G401.6 (cell line): ENCODE measurements at regions not wholly inside any gene's neighbourhood (a gene's known extent, or its start where the extent isn't known, plus 50 kb on each side); places are given as distances from the start of the nearest gene placed in this dataset.

Experiments used
- FAIRE-seq: peaks from 2 replicates; lab custom pipeline; 2012; peaks lifted over from hg19 to GRCh38; lab: Jason Lieb, UNC

DNA sequence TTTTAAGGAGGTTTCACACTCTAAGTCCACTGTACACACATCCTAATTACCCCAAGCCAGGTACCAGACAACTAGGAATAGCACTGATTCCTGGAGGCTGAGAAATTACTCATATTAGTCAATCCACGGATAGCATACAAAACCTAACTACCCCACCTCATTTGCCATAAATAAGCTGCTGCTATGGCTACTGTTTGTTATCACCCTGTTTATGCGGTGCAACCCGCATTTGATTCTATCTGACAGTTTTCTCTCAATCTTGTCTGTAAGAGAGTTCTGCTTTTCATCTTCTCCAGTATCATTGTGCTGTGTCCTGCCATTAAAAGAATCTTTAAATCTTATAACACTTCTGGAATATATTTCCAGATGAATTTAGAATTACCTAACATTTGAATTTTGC lies 1496.5 kb downstream of the PLA2G4A start:
- no peak for FAIRE-seq

DNA sequence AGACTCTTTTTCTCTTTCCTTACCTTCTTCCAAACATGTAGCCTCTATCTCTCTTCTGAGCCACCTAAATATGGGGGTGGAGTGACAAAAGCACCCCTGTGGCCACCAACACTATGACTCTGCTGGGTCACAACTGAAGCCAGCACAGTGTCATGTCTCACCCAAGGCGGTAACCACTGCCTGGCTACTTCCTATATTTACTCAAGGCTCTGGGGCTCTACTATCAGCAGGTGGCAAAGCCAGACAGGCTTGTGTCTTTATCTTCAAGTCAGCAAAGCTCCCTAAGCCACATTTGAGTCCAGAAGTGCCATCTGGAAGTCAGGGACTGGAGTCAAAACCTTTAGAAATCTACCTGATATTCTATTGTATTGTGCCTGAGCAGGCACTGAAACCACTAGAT lies 1515.2 kb downstream of the PLA2G4A start:
- FAIRE-seq: no peak

DNA sequence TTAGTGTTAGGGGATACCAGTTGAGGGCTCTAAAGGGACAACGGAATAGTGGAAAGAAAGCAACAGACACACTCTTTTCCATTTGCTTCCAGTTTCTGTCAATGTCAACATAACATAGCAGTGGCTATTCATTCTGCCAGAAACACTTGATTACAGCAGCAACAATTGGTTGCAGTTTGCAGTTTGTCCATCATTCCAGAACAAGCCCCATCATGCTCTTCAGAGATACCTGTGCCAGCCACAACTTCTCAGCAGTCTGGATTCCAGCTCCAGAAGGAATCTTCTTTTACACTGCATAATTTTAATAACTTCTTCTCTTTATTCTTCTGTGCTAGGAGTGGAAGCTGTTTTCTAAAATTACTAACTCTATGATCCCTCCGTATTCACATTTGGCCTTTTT lies 1521.4 kb downstream of the PLA2G4A start:
- FAIRE-seq: no peak

DNA sequence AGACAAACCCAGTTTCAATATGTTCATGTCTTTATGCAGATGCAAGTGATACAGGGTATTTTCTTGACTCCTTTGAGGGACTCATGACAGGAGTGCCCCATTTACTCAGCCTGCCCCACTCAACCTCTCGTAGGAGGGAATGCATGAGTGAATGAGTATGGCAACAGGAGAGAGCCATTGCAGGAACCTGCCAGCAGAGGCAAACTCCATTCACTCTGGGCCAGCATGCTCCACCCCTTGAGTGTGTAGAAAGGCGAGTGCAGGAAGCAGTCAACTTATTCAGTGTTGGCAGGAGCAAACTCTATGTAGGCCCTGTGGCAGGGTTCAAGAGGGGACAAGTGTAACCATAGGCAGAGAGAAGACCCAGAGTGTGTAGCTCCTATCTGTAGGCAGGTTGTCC lies 1526.3 kb downstream of the PLA2G4A start:
- FAIRE-seq: no peak

DNA sequence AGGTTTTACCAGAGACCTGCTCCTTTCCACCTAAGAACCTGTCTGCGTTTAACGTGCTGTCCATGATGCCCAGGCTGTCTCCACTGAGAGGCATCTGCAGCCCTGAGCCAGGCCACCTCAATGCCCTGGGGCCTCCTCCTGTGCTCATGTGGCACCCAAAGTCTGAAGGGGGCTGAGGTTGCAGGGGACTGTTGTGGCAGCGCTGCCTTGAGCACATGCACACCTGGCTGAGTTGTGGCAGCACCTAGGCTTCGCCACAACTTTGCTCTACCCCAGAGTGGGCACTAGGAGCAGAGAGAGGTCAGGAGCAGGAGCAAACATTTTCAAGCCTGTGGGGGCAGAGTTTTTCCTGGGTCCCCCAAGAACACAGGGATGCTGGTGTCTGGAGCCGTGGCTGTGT lies 1527.1 kb downstream of the PLA2G4A start:
- FAIRE-seq: no peak

DNA sequence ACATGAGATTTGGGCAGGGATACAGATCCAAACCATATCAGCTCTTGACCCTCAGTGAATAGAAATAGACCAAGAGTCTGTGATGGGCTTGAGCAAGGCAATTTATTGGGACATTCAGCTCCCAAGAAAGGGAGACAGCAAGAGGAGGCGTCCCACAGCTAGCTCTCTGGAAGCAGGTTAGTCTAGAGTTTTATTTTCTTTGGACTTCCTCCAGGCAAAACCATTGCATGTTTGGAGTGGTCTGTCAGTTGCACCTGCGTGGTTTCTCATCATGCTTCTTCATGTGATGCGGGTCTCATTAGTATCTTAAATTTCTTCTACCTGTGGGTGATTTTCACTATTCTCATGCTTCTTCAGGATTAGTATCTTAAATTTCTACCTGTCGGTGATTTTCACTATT lies 1530.6 kb downstream of the PLA2G4A start:
- no peak for FAIRE-seq

DNA sequence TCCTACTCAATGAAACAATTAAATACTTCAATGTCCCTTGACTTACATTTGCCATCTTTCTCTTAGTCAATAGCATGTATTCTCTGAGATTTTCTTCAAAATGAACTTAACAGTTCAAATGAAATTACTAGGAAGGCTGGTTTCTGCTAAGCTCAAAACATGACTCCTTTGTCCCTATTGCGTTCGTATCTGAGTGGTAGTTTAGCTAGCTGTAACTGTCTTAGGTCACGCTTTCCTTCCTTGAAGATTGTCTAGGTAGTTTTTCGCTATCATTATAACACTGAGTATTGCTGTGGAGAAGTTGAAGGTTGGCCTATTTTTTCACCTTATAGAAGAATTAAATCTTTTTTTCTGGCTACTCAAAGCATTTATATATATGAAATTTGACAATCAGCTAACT lies 1535.2 kb downstream of the PLA2G4A start:
- FAIRE-seq: no peak

DNA sequence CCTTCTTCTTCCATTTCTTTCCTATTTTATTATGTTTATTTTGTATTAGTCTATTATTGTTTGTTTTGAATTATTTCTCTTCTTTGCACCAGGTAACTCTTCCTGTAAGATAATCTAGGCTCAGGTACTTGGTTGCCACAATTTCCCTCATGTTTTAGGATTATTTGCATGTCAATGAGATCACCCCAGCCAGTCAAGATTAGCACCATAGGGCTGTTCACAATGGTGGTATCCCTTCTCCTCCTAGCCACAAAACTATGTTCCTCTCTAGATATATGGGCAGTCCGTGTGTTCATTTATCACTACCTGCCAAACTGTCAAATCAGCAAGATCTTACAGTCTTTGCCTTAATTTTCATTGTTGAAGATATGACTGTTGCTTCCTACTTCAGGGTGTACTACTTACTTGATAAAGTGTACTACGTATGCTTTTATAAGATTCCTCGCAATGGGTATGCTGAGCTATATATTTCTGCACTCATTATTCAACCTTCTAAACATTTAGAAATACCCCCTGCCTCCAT lies 1536.2 kb downstream of the PLA2G4A start:
- no peak for FAIRE-seq

DNA sequence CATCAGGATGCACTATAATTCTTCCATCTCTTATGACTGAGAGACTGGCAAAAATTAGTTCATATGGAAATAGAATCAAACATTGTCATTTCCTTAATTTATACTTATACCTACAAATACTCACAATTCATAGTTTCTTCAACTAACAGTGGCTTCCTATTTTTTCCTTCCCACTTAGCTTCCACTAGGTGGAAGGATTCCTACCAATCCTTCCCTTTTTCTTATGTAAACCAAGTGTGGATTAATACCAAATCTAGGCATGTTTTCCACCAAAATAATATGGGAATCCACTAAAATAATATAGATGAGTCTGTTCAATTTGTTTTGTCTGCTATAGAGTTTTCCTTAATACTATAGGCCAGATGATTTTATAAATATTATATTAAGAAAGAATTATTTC lies 1537.1 kb downstream of the PLA2G4A start:
- no peak for FAIRE-seq

DNA sequence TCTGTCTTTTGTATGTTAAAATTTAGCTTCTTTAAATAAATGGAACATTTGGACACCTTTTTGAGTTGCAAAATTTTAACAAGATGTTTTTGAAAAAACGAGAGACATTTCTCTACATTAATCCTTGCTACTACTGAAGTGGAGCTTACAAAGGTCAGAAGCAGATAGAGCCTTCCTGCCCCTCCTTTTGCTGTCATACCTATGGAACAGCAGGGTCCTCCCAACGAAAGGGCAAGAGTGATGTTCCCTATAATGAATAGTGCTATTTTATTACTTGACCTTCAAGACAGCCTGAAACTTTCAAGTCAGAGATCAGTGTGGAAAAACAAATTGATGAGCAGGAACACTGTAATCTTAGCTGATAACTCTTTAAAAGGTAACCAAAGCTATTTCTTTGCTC lies 1538.9 kb downstream of the PLA2G4A start:
- no peak for FAIRE-seq

DNA sequence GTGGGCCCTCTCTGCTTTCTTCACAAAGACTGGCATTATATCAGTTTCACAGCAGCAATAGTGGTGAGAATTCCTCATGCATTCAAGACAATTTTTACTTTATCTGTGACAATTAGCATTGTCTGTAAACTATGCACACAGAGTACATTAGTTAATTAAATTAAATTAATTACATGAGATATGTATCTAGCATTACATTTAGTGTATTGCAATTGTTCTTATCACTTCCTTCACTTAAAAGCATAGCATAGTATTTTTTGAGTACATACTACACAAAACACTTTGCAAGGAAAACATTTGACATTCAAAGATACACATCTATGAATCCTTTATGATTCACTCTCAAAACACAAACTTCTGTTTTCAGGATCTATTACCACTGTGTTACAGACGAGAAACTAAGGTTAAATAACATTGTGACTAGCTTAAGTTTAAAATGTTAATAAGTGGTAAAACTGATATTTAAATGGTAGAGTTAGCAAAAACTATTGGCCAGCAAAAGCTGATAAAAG lies 1542.6 kb downstream of the PLA2G4A start:
- no peak for FAIRE-seq

DNA sequence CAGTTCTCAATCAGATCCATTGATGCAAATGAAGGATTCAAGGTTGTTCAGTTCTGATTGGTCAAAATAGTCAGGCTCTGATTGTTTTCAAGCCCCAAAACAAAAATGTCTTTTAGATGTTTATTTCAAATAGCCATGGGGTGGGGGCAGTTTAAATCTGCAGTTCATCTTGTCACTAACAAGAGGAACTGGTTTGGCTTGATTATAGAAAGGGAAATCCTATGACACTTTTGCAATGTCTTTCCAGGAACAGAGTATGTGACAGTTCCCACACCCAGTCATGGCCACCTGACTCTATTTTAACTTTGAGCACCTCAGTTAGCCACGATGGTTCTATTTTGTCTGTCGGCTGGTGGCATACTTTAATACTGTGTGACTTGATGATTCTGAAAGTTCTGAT lies 1544.1 kb downstream of the PLA2G4A start:
- no peak for FAIRE-seq

DNA sequence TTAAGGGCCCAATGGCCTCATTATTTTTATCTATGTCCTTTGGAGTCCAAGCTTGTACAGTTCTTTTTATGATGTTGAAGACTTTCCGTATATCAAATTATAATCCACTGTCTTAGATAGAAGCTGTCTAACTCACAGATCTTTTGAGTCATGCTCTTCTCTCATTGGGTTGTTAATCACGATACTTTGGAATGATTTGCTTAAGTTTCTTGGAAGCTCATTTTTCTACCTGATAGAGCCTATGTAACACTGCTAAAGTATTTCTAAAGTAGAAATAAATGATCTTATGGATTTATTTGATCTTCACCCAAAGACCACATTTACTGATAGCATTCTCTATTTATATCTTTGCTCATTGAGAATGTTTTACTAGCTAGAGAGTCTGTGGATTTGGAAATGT lies 1554.1 kb downstream of the PLA2G4A start:
- no peak for FAIRE-seq

DNA sequence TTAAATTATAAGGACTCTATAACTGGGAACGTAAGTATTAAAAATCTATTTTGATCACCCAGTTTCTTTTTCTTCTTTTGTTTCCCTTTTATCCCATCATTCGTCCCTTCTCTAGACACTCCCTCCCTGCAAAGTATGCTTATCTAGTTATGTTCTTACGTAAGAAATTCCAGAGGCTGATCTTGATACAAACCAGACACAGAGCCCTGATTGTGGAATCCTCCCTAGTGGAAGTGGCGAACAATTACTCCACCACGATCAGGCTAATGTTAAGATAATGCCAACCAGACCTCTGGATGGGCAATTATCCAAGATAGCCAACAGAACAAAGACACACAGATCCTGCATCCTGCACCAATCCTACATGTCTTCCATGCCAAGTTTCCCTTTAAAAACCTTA lies 1557.4 kb downstream of the PLA2G4A start:
- FAIRE-seq: no peak

DNA sequence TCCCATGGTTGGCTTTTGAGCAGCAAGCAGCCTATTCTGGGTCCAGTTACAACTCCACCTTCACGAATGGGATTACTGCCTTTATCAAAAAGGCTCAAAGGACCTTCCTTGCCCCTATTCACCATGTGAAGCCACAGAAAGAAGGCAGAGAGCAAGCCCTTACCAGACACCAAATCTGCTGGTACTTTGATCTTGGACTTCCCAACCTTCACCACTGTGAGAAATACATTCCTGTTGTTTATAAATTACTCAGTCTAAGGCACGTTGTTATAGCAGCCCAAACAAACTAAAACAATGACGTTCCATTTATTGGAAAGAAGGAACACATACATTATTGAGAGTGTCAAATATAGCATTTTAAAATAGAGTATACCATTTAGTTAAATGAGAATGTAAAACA lies 1557.9 kb downstream of the PLA2G4A start:
- no peak for FAIRE-seq

DNA sequence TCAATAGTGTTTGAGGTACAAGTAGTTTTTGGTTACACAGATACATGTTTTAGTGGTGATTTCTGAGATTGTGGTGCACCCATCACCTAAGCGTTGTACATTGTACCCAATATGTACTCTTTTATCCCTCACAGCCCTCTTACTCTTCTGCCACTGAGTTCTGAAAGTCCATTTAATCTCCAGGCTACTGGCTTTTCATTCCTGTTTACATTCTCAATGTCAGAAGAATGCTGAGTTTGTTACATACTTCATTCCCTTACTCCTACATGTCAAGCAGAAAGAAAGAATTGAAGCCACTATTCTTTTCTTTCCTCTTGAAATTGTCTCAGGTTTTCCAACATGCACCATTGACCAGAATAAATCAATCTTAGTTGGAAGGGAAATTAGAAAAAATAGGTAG lies 1565.9 kb downstream of the PLA2G4A start:
- FAIRE-seq: no peak

DNA sequence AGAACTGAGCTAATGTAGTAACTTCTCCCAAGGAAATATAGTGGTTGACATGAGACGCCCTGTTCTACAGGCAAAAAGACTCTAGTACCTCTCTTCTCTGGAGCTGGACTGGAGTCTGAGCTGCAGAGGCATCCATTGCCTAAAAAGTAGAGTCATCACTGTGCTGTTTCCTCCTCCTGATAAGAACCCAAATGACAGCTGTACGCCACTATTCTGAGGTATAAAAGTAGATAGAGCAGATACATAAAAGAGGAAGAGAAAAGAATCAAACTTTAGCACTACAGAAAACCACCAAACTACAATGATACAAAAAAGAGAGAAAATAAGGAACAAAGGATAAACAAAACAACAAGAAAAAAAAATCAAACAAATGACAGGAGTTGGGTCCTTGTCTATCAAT lies 1568.8 kb downstream of the PLA2G4A start:
- FAIRE-seq: no peak

DNA sequence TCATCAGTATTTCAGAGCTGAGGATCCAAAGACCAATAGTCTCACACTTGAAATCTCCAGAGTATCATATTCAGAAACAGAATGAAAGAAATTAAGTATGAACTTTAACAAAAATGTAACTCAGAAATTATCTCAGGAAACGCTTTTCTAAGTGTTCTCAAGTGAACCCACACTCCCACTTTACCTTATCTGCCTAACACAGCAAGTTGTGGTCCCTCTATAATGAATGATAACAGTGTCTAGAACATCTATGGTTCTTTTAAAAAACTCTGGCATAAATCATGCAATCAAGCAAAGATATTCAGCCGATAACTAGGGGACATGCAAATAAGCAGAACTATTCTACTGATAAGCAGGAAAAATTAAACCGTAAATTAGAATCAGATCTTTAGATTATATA lies 1574.2 kb downstream of the PLA2G4A start:
- FAIRE-seq: no peak

DNA sequence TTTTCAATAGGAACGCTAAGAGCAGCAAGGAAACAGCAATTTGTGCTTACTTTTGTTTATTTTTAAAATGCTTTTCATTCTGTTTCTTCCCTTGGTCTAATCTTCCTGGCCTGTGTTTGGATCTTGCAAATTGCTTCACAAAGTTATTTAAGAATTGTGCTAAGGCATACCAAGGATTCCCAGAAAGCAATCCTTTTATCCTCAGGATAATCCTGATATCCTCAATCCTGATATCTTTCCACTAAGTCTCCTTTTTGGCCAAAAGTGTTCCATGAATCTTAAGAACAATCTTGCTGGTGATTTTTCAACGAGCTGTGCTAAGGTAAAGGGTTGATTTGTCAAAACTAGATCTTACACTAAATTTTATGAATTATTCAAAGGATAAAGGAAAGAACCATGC lies 1577.9 kb downstream of the PLA2G4A start:
- no peak for FAIRE-seq

DNA sequence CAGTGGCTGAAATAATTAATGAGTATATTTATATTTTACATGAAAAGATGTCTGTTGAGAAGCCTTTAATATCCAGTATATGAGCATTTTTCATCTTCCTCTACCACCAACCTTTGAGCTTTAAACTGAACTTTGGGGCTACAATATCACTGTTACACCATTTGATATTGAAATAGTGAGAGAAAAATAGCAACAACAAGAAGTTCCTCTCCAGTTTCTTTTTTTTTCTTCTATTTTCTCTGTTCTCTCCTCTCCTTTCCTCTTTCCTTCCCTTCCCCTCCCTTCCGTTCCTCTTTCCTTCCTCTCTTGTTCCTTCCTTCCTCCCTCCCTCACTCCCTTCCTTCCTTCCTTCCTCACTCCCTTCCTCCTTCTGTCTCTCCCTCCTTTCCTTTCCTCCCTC lies 1591.4 kb downstream of the PLA2G4A start:
- FAIRE-seq: no peak

DNA sequence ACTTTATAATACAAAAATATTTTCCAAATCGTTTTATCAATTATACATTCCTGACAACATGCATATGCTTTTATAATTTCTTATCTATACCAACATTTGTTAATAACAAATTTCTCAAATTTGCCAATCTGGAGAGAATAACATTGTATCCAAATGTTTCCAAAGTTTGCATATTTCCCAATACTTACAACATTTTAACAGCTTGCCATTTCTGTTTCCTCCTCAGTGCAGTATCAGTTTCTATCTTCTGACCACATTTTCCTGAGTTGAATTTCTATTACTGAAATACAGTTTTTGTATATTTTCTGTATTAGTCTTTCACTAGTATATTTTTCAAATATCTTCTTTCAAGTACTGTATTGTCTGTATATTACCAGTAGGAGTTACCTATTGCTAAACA lies 1594.3 kb downstream of the PLA2G4A start:
- no peak for FAIRE-seq

DNA sequence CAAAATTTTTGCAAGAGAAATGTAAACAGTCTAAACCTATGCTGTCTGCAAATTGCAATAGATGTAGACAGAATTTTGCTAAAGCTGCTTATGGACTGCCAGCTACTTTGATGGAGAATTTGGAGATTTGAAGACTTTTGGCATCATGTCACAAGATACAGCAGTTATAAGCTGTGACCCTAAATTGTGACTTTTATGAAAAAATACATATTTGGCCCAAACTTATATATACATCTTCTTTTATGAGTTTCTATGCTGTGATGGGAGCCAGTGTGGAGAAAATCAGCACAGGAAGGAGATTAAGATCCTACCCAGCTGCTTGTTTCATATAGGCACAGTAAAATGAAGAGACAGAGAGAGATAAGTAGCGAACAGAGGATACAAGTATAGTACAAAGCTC lies 1595.4 kb downstream of the PLA2G4A start:
- FAIRE-seq: no peak

DNA sequence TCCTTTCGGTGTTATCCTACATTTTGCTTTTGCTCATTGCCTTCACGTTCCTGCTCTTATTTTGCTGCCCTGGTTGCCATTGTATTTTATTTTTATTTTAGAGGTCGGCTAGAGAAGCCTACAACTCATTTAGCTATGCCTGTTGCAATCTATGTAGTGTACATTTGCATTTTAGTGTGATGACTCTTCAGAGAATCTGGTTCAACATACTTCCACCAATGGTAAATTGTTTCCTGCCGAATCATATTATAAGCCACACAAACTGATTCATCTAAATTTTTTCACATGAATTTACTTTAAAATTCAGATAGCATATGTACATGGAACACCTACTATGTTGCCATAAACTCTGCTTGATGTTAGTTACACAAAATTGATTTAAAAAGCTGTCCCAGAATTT lies 1596.9 kb downstream of the PLA2G4A start:
- FAIRE-seq: no peak

DNA sequence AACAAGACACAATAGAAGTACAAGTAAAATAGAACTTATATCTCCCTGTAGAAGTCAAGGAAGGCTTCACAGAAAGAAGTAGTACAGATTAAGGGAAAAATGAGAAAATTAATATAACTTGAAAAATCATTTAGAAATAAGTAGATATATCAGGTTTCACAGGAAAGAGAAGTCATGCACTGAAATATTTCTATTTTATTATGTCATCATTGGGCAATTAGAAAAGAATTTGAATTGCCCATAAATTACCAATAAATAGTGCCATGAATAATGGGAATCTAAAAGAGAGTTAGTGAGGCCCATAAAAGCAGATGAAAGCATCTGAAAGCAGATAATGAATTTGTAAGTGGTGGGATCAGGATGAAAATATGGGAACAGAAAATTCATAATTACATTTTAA lies 1597.8 kb downstream of the PLA2G4A start:
- FAIRE-seq: no peak

DNA sequence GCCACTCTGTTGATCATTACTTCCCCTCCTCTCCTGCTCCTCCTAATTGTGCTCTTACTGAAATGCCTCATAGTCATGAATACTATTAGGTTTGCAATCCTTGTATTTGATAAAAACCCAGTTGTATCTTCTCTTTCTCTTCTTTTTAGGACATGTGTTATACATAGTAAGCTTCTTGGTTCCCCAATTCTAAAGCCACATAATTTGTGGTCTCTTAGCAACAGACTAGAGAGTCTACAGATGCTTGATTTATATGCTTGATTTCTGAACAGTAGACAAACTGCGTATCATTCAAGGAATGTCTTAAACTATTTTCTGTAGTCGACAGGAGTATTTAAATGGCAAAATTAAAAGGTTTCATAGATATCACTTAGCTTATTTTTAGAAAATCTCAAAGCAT lies 1598.9 kb downstream of the PLA2G4A start:
- FAIRE-seq: no peak
